HG03095 (cell line): ENCODE measurements at regions not wholly inside any gene's neighbourhood (a gene's known extent, or its start where the extent isn't known, plus 50 kb on each side); places are given as distances from the start of the nearest gene placed in this dataset.
"Not testable (repeated sequence)": the region's sequence is repeated elsewhere in the genome, so short reads cannot be mapped to it uniquely, and the experiment has no call there.

Experiments used
- ATAC-seq: cut with Tn5 transposase; IDR thresholded peaks from one replicate; pipeline ENCODE4 v1.9.1; 2021; ENCODE audit warnings: moderate library complexity; ENCODE audit not compliant: unreplicated experiment

- ATAC-seq: no peak
These were observed 538.2 kb upstream of the CDH5 start for GRCh38 chr16:65828296-65828695.

GRCh38 chr16:65827231-65827630 lies 539.3 kb upstream of the CDH5 start:
- no peak for ATAC-seq

GRCh38 chr16:65825191-65825856 lies 541.2 kb upstream of the CDH5 start:
- no peak for ATAC-seq

GRCh38 chr16:65822148-65822547 lies 544.3 kb upstream of the CDH5 start:
- ATAC-seq: no peak

- ATAC-seq: no peak
These were observed 547.2 kb upstream of the CDH5 start for GRCh38 chr16:65819136-65819898.

- ATAC-seq: no peak
These were observed 548.7 kb upstream of the CDH5 start for GRCh38 chr16:65817799-65818198.

- no peak for ATAC-seq
These were observed 549.4 kb upstream of the CDH5 start for GRCh38 chr16:65817066-65817465.

- ATAC-seq: no peak
These were observed 549.9 kb upstream of the CDH5 start for GRCh38 chr16:65816556-65816955.

GRCh38 chr16:65815707-65816106 lies 550.8 kb upstream of the CDH5 start:
- no peak for ATAC-seq

GRCh38 chr16:65813879-65814278 lies 552.6 kb upstream of the CDH5 start:
- not testable (repeated sequence) for ATAC-seq

GRCh38 chr16:65809627-65810026 lies 556.9 kb upstream of the CDH5 start:
- no peak for ATAC-seq

- ATAC-seq: no peak
These were observed 557.7 kb upstream of the CDH5 start for GRCh38 chr16:65808790-65809189.

GRCh38 chr16:65807858-65808257 lies 558.6 kb upstream of the CDH5 start:
- ATAC-seq: no peak

- not testable (repeated sequence) for ATAC-seq
These were observed 560.8 kb upstream of the CDH5 start for GRCh38 chr16:65805704-65806103.

GRCh38 chr16:65796481-65796880 lies 570.0 kb upstream of the CDH5 start:
- no peak for ATAC-seq

GRCh38 chr16:65794973-65795372 lies 571.5 kb upstream of the CDH5 start:
- no peak for ATAC-seq

- ATAC-seq: no peak
These were observed 572.7 kb upstream of the CDH5 start for GRCh38 chr16:65793781-65794180.

- ATAC-seq: no peak
These were observed 575.7 kb upstream of the CDH5 start for GRCh38 chr16:65790768-65791167.

GRCh38 chr16:65789161-65789945 lies 577.1 kb upstream of the CDH5 start:
- ATAC-seq: no peak

GRCh38 chr16:65788434-65789140 lies 577.9 kb upstream of the CDH5 start:
- no peak for ATAC-seq

GRCh38 chr16:65787921-65788320 lies 578.6 kb upstream of the CDH5 start:
- ATAC-seq: no peak
